K562 (cell line): ENCODE measurements at regions not wholly inside any gene's neighbourhood (a gene's known extent, or its start where the extent isn't known, plus 50 kb on each side); places are given as distances from the start of the nearest gene placed in this dataset.

Experiments
- ATAC-seq: fragments of 200-7000 bp; cut with Tn5 transposase; 3 replicates; pipeline ENCODE4 v1.9.1; 2020; ENCODE audit warnings: moderate library complexity
- BruUV-seq: library from RNA; stranded (reverse); fragments of 400-500 nt; replicated peaks from 2 replicates; lab custom pipeline; 2021; lab: Mats Ljungman, UMichigan
- CTCF ChIA-PET: fragments of 300-600 bp; formaldehyde crosslinking; extraction: SDS; loops from one replicate; lab custom pipeline; 2021; ENCODE audit warnings: low intra/inter-chr PET ratio; lab: Yijun Ruan, JAX
- POLR2A ChIA-PET: fragments of 300-600, 350-650 bp; sonication (Branson Sonifier 250); formaldehyde crosslinking; extraction: SDS; loops from one replicate; lab custom pipeline; 2021; ENCODE audit warnings: antibody characterized with exemption, inconsistent platforms; lab: Yijun Ruan, JAX
- DNase-seq, 4 experiments: peaks; one replicate each; pipeline versions ENCODE4 v3.0.0 to v3.0.0-alpha.2; 2011 to 2018; ENCODE audit warnings: low spot score in 3 of 4, mixed read lengths in 3 of 4; ENCODE audit errors: extremely low read depth in 1 of 4
- FAIRE-seq: peaks from 2 replicates; lab custom pipeline; 2011; peaks lifted over from hg19 to GRCh38; lab: Jason Lieb, UNC
- H2AFZ ChIP-seq: 2 replicates; pipeline ENCODE4 v1.6.0; 2011; ENCODE audit warnings: low read depth, low read length, control low read depth, inconsistent platforms
- H3K27ac ChIP-seq: fragments of 200-600 bp; 3 replicates; pipeline ENCODE4 v1.8.0; 2011; ENCODE audit warnings: low read depth, mild to moderate bottlenecking, control low read depth, inconsistent platforms, low read length, moderate library complexity, mixed read lengths; ENCODE audit errors: extremely low read depth
- H3K27me3 ChIP-seq, 2 experiments: fragments of 300-600 bp in 1 of 2; 2 replicates in 1 of 2; 3 replicates in 1 of 2; pipeline versions ENCODE4 v1.6.0 to v1.8.0; 2011; ENCODE audit warnings: inconsistent platforms in 2 of 2, low read length in 2 of 2, mild to moderate bottlenecking in 1 of 2, mixed read lengths in 1 of 2, moderate library complexity in 1 of 2; ENCODE audit not compliant: control insufficient read depth in 2 of 2, insufficient read depth in 2 of 2
- H3K36me3 ChIP-seq: fragments of 300-600 bp; 3 replicates; pipeline ENCODE4 v1.8.0; 2011; ENCODE audit warnings: mild to moderate bottlenecking, low read length, inconsistent platforms; ENCODE audit not compliant: control insufficient read depth, insufficient read depth
- H3K4me1 ChIP-seq, 2 experiments: fragments of 200-600 bp in 1 of 2; replicated peaks in 1 of 2; 2 replicates in 1 of 2; 3 replicates in 1 of 2; pipeline versions ENCODE4 v1.5.1 to v1.8.0; 2011; ENCODE audit warnings: inconsistent platforms in 2 of 2, low read length in 2 of 2, mild to moderate bottlenecking in 1 of 2, mixed read lengths in 1 of 2, moderate library complexity in 1 of 2; ENCODE audit not compliant: control insufficient read depth in 2 of 2, insufficient read depth in 2 of 2
- H3K4me2 ChIP-seq: 2 replicates; pipeline ENCODE4 v1.6.1; 2011; ENCODE audit warnings: low read length, control low read depth, inconsistent platforms, mixed read lengths; ENCODE audit not compliant: insufficient read depth
- H3K4me3 ChIP-seq: fragments of 200-600 bp; sonication (generic), shearing (Covaris generic); 2 replicates; pipeline ENCODE4 v1.5.1; 2016; ENCODE audit warnings: control low read depth, inconsistent platforms
- H3K79me2 ChIP-seq: fragments of 200-600 bp; 3 replicates; pipeline ENCODE4 v1.8.0; 2011; ENCODE audit warnings: low read length, inconsistent platforms; ENCODE audit not compliant: control insufficient read depth, insufficient read depth
- H3K9ac ChIP-seq, 2 experiments: 2 replicates each; pipeline versions ENCODE4 v1.6.0 to v1.6.1; 2011; ENCODE audit warnings: low read depth in 2 of 2, low read length in 2 of 2, control low read depth in 1 of 2, inconsistent platforms in 1 of 2, mild to moderate bottlenecking in 1 of 2, mixed read lengths in 1 of 2; ENCODE audit not compliant: insufficient read depth in 1 of 2
- H3K9me1 ChIP-seq: one replicate; pipeline ENCODE4 v1.6.0; 2011; ENCODE audit warnings: inconsistent platforms, mild to moderate bottlenecking, low read length, moderate library complexity; ENCODE audit not compliant: control insufficient read depth, insufficient read depth
- H3K9me3 ChIP-seq: replicated peaks from 2 replicates; pipeline ENCODE4 v1.5.1; 2011; ENCODE audit warnings: low read depth, low read length, inconsistent platforms; ENCODE audit not compliant: control insufficient read depth, insufficient read depth
- H4K20me1 ChIP-seq: replicated peaks from 2 replicates; pipeline ENCODE4 v1.6.1; 2011; ENCODE audit warnings: low read length, inconsistent platforms, mixed read lengths; ENCODE audit not compliant: control insufficient read depth, insufficient read depth
- FUS ChIP-seq: fragments of 200-400 bp; formaldehyde crosslinking; optimal IDR thresholded peaks from 2 replicates; pipeline ENCODE3; 2017; ENCODE audit warnings: low read depth, low read length
- GTF2F1 ChIP-seq: IDR thresholded peaks from 2 replicates; pipeline ENCODE4 v1.6.1; 2011; ENCODE audit warnings: low read depth, low read length, improper control_type of control experiment
- KHSRP ChIP-seq: fragments of 450-650 bp; IDR thresholded peaks from 2 replicates; pipeline ENCODE4 v1.6.1; 2017
- MCM7 ChIP-seq, 2 experiments: fragments of 450-650 bp; IDR thresholded peaks; 2 replicates each; pipeline ENCODE4 v1.6.1; 2016 to 2018
- NCOA2 ChIP-seq, 2 experiments: fragments of 450-650 bp; IDR thresholded peaks; 2 replicates each; pipeline ENCODE4 v1.6.1; 2018; ENCODE audit warnings: mild to moderate bottlenecking in 2 of 2, moderate library complexity in 1 of 2; ENCODE audit not compliant: partially characterized antibody in 2 of 2
- TSC22D4 ChIP-seq: fragments of 450-650 bp; IDR thresholded peaks from 2 replicates; pipeline ENCODE4 v1.6.1; 2016; ENCODE audit warnings: missing genetic modification characterization, missing biosample characterization, control low read depth
- TSHZ1 ChIP-seq: fragments of 250-450 bp; sonication (Bioruptor Pico); IDR thresholded peaks from 2 replicates; pipeline ENCODE4 v1.4.0; 2020; ENCODE audit warnings: mild to moderate bottlenecking, moderate library complexity
- ZBTB5 ChIP-seq: fragments of 450-650 bp; IDR thresholded peaks from 2 replicates; pipeline ENCODE4 v1.6.1; 2017; ENCODE audit warnings: antibody characterized with exemption
- ZKSCAN1 ChIP-seq: fragments of 150-350 bp; IDR thresholded peaks from 2 replicates; pipeline ENCODE4 v1.6.1; 2016; ENCODE audit warnings: low read depth, low read length
- ZNF197 ChIP-seq: fragments of 200-800 bp; sonication (Bioruptor generic); IDR thresholded peaks from 2 replicates; pipeline ENCODE4 v1.6.1; 2016; ENCODE audit warnings: low read depth, missing genetic modification characterization, missing compliant biosample characterization
- WGBS: fragments of 100-300 bp; shearing (Covaris generic); methylation state at CpG from one replicate; pipeline ENCODE4 v1.1.6; 2016; ENCODE audit warnings: low coverage, mixed read lengths; ENCODE audit not compliant: insufficient coverage; ENCODE audit errors: missing lambda C conversion rate; 5-methylcytosine and 5-hydroxymethylcytosine counted together
- in situ Hi-C: fragments of 300-500 bp; cut with MboI; formaldehyde crosslinking; loops from 4 replicates; pipeline ENCODE4 v1.15.0; 2018; ENCODE audit warnings: inconsistent platforms, mixed read lengths
- intact Hi-C: fragments of 100-400 bp; cut with micrococcal nuclease; formaldehyde crosslinking; loops from 2 replicates; pipeline ENCODE4 v1.14.2; 2022

GRCh38 chr10:93148476-93148875 is 74.8 kb downstream of the CYP26A1 start:
- DNase-seq (no peak), FAIRE-seq (no peak), ATAC-seq (no peak)
- H3K79me2 ChIP-seq = no peaks in the 10 kb centered on the region
- TF ChIP-seq ZKSCAN1 = no peak
- no peak for TF ChIP-seq ZNF197 (CRISPR knock-in tag)
- TF ChIP-seq KHSRP = no peak
- TF ChIP-seq GTF2F1 = no peak
- no peak for TF ChIP-seq TSC22D4 (tag)
- no peak for TF ChIP-seq TSHZ1 (CRISPR knock-in tag)
- no peak for TF ChIP-seq ZBTB5
- no peak for TF ChIP-seq FUS
- no peak for TF ChIP-seq NCOA2 (IDR thresholded peaks at IDR 0.05; ENCODE audit: partially characterized antibody in 2 of 2)
- TF ChIP-seq MCM7 (IDR thresholded peaks at IDR 0.05) = no peak
- BruUV-seq = no TSS peak
- no peak overlapping the region for H2AFZ ChIP-seq
- peaks cover 3 to 8% of the 10 kb centered on the region in 2 experiments; a peak in 2 of 5 replicates for H3K27me3 ChIP-seq
- no peak overlapping the region for H3K4me3 ChIP-seq
- H3K9me3 ChIP-seq = no peaks in the 10 kb centered on the region
- POLR2A ChIA-PET = no interaction called here
- no peak overlapping the region for H3K9ac ChIP-seq
- H3K9me1 ChIP-seq = no peaks in the 10 kb centered on the region
- in situ Hi-C loops = no loop called here
- intact Hi-C loops = no loop called here
- no peaks in the 10 kb centered on the region for H4K20me1 ChIP-seq
- WGBS = 0% methylated on average over 3 of the region's 3 CpGs
- no peaks in the 10 kb centered on the region for H3K4me1 ChIP-seq
- CTCF ChIA-PET = no interaction called here
- H3K36me3 ChIP-seq = no peaks in the 10 kb centered on the region
- H3K4me2 ChIP-seq = no peak overlapping the region
- no peak overlapping the region for H3K27ac ChIP-seq
